NB4 (cell line): ENCODE measurements at regions not wholly inside any gene's neighbourhood (a gene's known extent, or its start where the extent isn't known, plus 50 kb on each side); places are given as distances from the start of the nearest gene placed in this dataset.

Experiments used
- CTCF ChIP-seq: IDR thresholded peaks from one replicate; pipeline ENCODE4 v1.5.1; 2012; ENCODE audit warnings: low read depth, low read length
- MAX ChIP-seq: IDR thresholded peaks from 2 replicates; pipeline ENCODE4 v1.6.1; 2011; ENCODE audit warnings: low read depth, low read length
- MYC ChIP-seq: IDR thresholded peaks from 2 replicates; pipeline ENCODE4 v1.6.1; 2011; ENCODE audit warnings: low read depth, low read length
- POLR2A ChIP-seq: IDR thresholded peaks from 2 replicates; pipeline ENCODE4 v1.6.1; 2011; ENCODE audit warnings: mild to moderate bottlenecking; ENCODE audit not compliant: insufficient read length; ENCODE audit errors: extremely low read depth

GRCh38 chr1:116261227-116261626, 111.8 kb upstream of the ATP1A1 start:
- TF ChIP-seq POLR2A (no peak), MYC (no peak), CTCF (no peak), MAX (no peak)
